HCT116 (cell line): ENCODE measurements at regions not wholly inside any gene's neighbourhood (a gene's known extent, or its start where the extent isn't known, plus 50 kb on each side); places are given as distances from the start of the nearest gene placed in this dataset.

Experiments
- ATAC-seq: fragments of 200-7000 bp; cut with Tn5 transposase; 2 replicates; pipeline ENCODE4 v1.9.1; 2020; ENCODE audit warnings: mild to moderate bottlenecking, moderate library complexity
- BruUV-seq: library from RNA; stranded (reverse); fragments of 400-500 nt; replicated peaks from 2 replicates; lab custom pipeline; 2021; lab: Mats Ljungman, UMichigan
- CTCF ChIA-PET: fragments of 300-600 bp; sonication (Branson Sonifier 250); formaldehyde crosslinking; loops from one replicate; lab custom pipeline; 2021; ENCODE audit warnings: antibody characterized with exemption; lab: Charles Lee
- POLR2A ChIA-PET: fragments of 300-600, 350-600 bp; sonication (Branson Sonifier 250); formaldehyde crosslinking; loops from one replicate; lab custom pipeline; 2021; ENCODE audit warnings: antibody characterized with exemption; lab: Charles Lee
- RAD21 ChIA-PET, 2 experiments: fragments of 300-600 bp; sonication (Branson Sonifier 250); formaldehyde crosslinking; loops; one replicate each; lab custom pipeline; 2023; ENCODE audit warnings: low total read pairs in 2 of 2; ENCODE audit not compliant: uncharacterized antibody in 2 of 2, unreplicated experiment in 2 of 2, low non-redundant PET in 1 of 2; lab: Charles Lee
- DNase-seq: peaks from one replicate; pipeline ENCODE4 v3.0.0-alpha.2; 2010; ENCODE audit warnings: low read depth, low spot score
- H2AFZ ChIP-seq: fragments of 200-600 bp; shearing (Covaris generic), sonication (generic); 2 replicates; pipeline ENCODE4 v1.6.1; 2017; ENCODE audit warnings: low read depth, mixed run types, mixed read lengths, antibody characterized with exemption, low read length; ENCODE audit not compliant: poor library complexity, severe bottlenecking
- H3K27ac ChIP-seq: 2 replicates; pipeline ENCODE4 v1.5.1; 2012; ENCODE audit warnings: low read depth, low read length
- H3K27me3 ChIP-seq: fragments of 200-600 bp; sonication (generic); 2 replicates; pipeline ENCODE4 v1.6.1; 2016; ENCODE audit warnings: mixed run types, low read length, mixed read lengths; ENCODE audit not compliant: insufficient read depth
- H3K36me3 ChIP-seq, 2 experiments: fragments of 200-500 bp in 1 of 2; fragments of 200-600 bp in 1 of 2; sonication (Bioruptor generic) in 1 of 2; sonication (generic) in 1 of 2; 2 replicates each; pipeline versions ENCODE4 v1.5.1 to v1.6.1; 2014 to 2016; ENCODE audit warnings: low read length in 2 of 2, inconsistent platforms in 1 of 2, mixed read lengths in 1 of 2, mixed run types in 1 of 2; ENCODE audit not compliant: insufficient read depth in 2 of 2, control insufficient read depth in 1 of 2
- H3K4me1 ChIP-seq, 2 experiments: fragments of 200-600 bp in 1 of 2; sonication (generic) in 1 of 2; 2 replicates each; pipeline versions ENCODE4 v1.5.1 to v1.6.1; 2012 to 2017; ENCODE audit warnings: low read length in 2 of 2, inconsistent platforms in 1 of 2, mild to moderate bottlenecking in 1 of 2, mixed read lengths in 1 of 2, mixed run types in 1 of 2, moderate library complexity in 1 of 2; ENCODE audit not compliant: insufficient read depth in 2 of 2, control insufficient read depth in 1 of 2
- H3K4me2 ChIP-seq: fragments of 200-600 bp; sonication (generic); 2 replicates; pipeline ENCODE4 v1.6.1; 2017; ENCODE audit warnings: mixed run types, low read length, mixed read lengths
- H3K4me3 ChIP-seq, 2 experiments: fragments of 200-600 bp in 1 of 2; sonication (generic) in 1 of 2; replicated peaks in 1 of 2; 2 replicates each; pipeline ENCODE4 v1.5.1; 2011 to 2016; ENCODE audit warnings: low read length in 2 of 2, control low read depth in 1 of 2, low read depth in 1 of 2, mild to moderate bottlenecking in 1 of 2, mixed read lengths in 1 of 2, mixed run types in 1 of 2
- H3K79me2 ChIP-seq: fragments of 200-600 bp; sonication (generic); 2 replicates; pipeline ENCODE4 v1.6.1; 2017; ENCODE audit warnings: mild to moderate bottlenecking, mixed run types, low read length, moderate library complexity, mixed read lengths; ENCODE audit not compliant: insufficient read depth
- H3K9ac ChIP-seq: fragments of 200-600 bp; sonication (generic); 2 replicates; pipeline ENCODE4 v1.6.1; 2016; ENCODE audit warnings: low read length, mixed read lengths
- H3K9me2 ChIP-seq: fragments of 200-600 bp; sonication (generic), shearing (Covaris generic); 2 replicates; pipeline ENCODE4 v1.6.1; 2017; ENCODE audit warnings: mixed run types, mild to moderate bottlenecking, moderate library complexity; ENCODE audit not compliant: insufficient read depth
- H3K9me3 ChIP-seq, 2 experiments: fragments of 200-500 bp in 1 of 2; fragments of 200-600 bp in 1 of 2; sonication (Bioruptor generic) in 1 of 2; sonication (generic) in 1 of 2; 2 replicates each; pipeline ENCODE4 v1.6.1; 2014 to 2017; ENCODE audit warnings: low read length in 2 of 2, mixed read lengths in 2 of 2, inconsistent platforms in 1 of 2, low read depth in 1 of 2, mild to moderate bottlenecking in 1 of 2, mixed run types in 1 of 2, moderate library complexity in 1 of 2; ENCODE audit not compliant: control insufficient read depth in 1 of 2, insufficient read depth in 1 of 2
- H4K20me1 ChIP-seq: fragments of 200-600 bp; sonication (generic), shearing (Covaris generic); 2 replicates; pipeline ENCODE4 v1.6.1; 2017; ENCODE audit warnings: mixed run types, mild to moderate bottlenecking, moderate library complexity; ENCODE audit not compliant: insufficient read depth
- CBX3 ChIP-seq: IDR thresholded peaks from 2 replicates; pipeline ENCODE4 v1.6.1; 2012; ENCODE audit warnings: low read depth
- CEBPB ChIP-seq: IDR thresholded peaks from 2 replicates; pipeline ENCODE4 v1.6.1; 2012; ENCODE audit warnings: low read depth
- ELF1 ChIP-seq: IDR thresholded peaks from 2 replicates; pipeline ENCODE4 v1.6.1; 2012; ENCODE audit warnings: low read depth, borderline replicate concordance
- EZH2 ChIP-seq: fragments of 200-600 bp; sonication (generic); IDR thresholded peaks from 2 replicates; pipeline ENCODE4 v1.6.1; 2017; ENCODE audit warnings: antibody characterized with exemption, mixed run types
- EZH2phosphoT487 ChIP-seq: fragments of 200-600 bp; IDR thresholded peaks from 2 replicates; pipeline ENCODE4 v1.6.1; 2018; ENCODE audit warnings: antibody characterized with exemption, borderline replicate concordance
- FOSL1 ChIP-seq: IDR thresholded peaks from 2 replicates; pipeline ENCODE4 v1.6.1; 2012; ENCODE audit warnings: low read depth
- JUND ChIP-seq: IDR thresholded peaks from 2 replicates; pipeline ENCODE4 v1.6.1; 2012
- POLR2A ChIP-seq: IDR thresholded peaks from 2 replicates; pipeline ENCODE4 v1.7.0; 2011; ENCODE audit warnings: borderline replicate concordance; ENCODE audit not compliant: insufficient read depth, insufficient read length; ENCODE audit errors: extremely low read depth
- POLR2AphosphoS5 ChIP-seq: IDR thresholded peaks from 2 replicates; pipeline ENCODE4 v1.6.1; 2011; ENCODE audit warnings: mild to moderate bottlenecking, low read depth, low read length, moderate library complexity
- RAD21 ChIP-seq: IDR thresholded peaks from 2 replicates; pipeline ENCODE4 v1.6.1; 2012; ENCODE audit warnings: low read depth, mild to moderate bottlenecking
- SIN3A ChIP-seq: IDR thresholded peaks from 2 replicates; pipeline ENCODE4 v1.6.1; 2012; ENCODE audit warnings: low read depth
- YY1 ChIP-seq: IDR thresholded peaks from 2 replicates; pipeline ENCODE4 v1.6.1; 2011; ENCODE audit warnings: low read length, low read depth, moderate library complexity, mild to moderate bottlenecking; ENCODE audit not compliant: insufficient replicate concordance; ENCODE audit errors: extremely low read depth
- ZFX ChIP-seq: fragments of 450-650 bp; IDR thresholded peaks from 2 replicates; pipeline ENCODE4 v1.6.1; 2017
- ZNF274 ChIP-seq: fragments of 200-500 bp; sonication (Bioruptor generic); IDR thresholded peaks from 2 replicates; pipeline ENCODE4 v1.6.1; 2014; ENCODE audit warnings: mild to moderate bottlenecking, low read depth, low read length, inconsistent platforms
- intact Hi-C: fragments of 100-400 bp; cut with micrococcal nuclease; formaldehyde crosslinking; loops from 2 replicates; pipeline ENCODE4 v1.10.0; 2022
- TF ChIP-seq, protein P1 (sequence below): IDR thresholded peaks from 2 replicates; pipeline ENCODE4 v1.6.1; 2012
- TF ChIP-seq, protein P2 (sequence below): IDR thresholded peaks from 2 replicates; pipeline ENCODE4 v1.6.1; 2012

DNA sequence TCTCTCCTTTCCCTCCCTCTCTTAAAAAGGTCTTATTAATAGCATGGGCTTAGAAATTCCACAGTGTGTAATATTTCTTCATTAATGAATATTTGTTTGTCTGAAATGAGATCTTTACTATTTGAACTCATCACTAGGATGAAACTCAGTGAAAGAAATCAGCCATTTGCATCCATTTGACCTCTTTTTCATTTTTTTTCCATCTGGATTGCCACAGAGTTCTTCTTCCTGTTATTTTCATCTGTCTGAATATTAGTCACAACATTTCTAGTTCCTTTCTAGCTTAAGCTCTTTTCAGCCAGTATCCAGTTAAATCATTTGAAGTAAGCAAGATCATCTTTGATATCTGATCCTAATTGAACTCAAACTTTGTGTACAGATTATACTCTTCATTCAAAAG is 69.2 kb upstream of the PLS3 start:
- intact Hi-C loops = no loop called here
- BruUV-seq = no TSS peak
- H3K9me2 ChIP-seq = no peaks in the 10 kb centered on the region
- no peaks in the 10 kb centered on the region for H4K20me1 ChIP-seq
- H3K27me3 ChIP-seq = no peaks in the 10 kb centered on the region
- no peak overlapping the region for H2AFZ ChIP-seq
- no peak overlapping the region for H3K27ac ChIP-seq
- ChIA-PET POLR2A (no interaction called here), RAD21 (no interaction called here), CTCF (no interaction called here)
- no peaks in the 10 kb centered on the region for H3K36me3 ChIP-seq
- TF ChIP-seq FOSL1 = no peak
- TF ChIP-seq JUND = no peak
- TF ChIP-seq, protein P1, sequence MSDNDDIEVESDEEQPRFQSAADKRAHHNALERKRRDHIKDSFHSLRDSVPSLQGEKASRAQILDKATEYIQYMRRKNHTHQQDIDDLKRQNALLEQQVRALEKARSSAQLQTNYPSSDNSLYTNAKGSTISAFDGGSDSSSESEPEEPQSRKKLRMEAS = no peak
- TF ChIP-seq SIN3A = no peak
- TF ChIP-seq CBX3 = no peak
- no peak for TF ChIP-seq RAD21
- TF ChIP-seq POLR2A = no peak
- no peak for TF ChIP-seq EZH2phosphoT487
- TF ChIP-seq, protein P2, sequence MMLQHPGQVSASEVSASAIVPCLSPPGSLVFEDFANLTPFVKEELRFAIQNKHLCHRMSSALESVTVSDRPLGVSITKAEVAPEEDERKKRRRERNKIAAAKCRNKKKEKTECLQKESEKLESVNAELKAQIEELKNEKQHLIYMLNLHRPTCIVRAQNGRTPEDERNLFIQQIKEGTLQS = no peak
- no peak for TF ChIP-seq ELF1
- TF ChIP-seq EZH2 = no peak
- no peak for TF ChIP-seq CEBPB
- TF ChIP-seq ZNF274 = no peak
- no peak for TF ChIP-seq POLR2AphosphoS5
- TF ChIP-seq ZFX = no peak
- TF ChIP-seq YY1 = no peak
- H3K79me2 ChIP-seq = no peaks in the 10 kb centered on the region
- no peak overlapping the region for H3K4me2 ChIP-seq
- H3K9me3 ChIP-seq = no peaks in the 10 kb centered on the region
- no peak for ATAC-seq
- H3K9ac ChIP-seq = no peak overlapping the region
- no peaks in the 10 kb centered on the region for H3K4me1 ChIP-seq
- DNase-seq = no peak
- H3K4me3 ChIP-seq = no peak overlapping the region
